Activated CD4-positive, alpha-beta memory T cell treated with anti-CD3 and anti-CD28 coated beads for 36 hours (primary cell): ENCODE measurements at regions not wholly inside any gene's neighbourhood (a gene's known extent, or its start where the extent isn't known, plus 50 kb on each side); places are given as distances from the start of the nearest gene placed in this dataset.

Experiments
- CTCF ChIA-PET: fragments of 350-600 bp; sonication (Branson Sonifier 250); formaldehyde crosslinking; loops from one replicate; lab custom pipeline; 2021; ENCODE audit warnings: antibody characterized with exemption, inconsistent platforms; lab: Charles Lee
- POLR2A ChIA-PET: fragments of 350-600 bp; sonication (Branson Sonifier 250); formaldehyde crosslinking; loops from one replicate; lab custom pipeline; 2021; ENCODE audit warnings: antibody characterized with exemption; lab: Charles Lee
- DNase-seq: peaks from one replicate; pipeline ENCODE4 v3.0.0-alpha.2; 2020
- H3K27ac Mint-ChIP-seq: one replicate; pipeline ENCODE4 v1.8.0; 2021; ENCODE audit warnings: mixed read lengths
- H3K27me3 Mint-ChIP-seq: one replicate; pipeline ENCODE4 v1.8.0; 2021; ENCODE audit warnings: mixed read lengths
- H3K36me3 Mint-ChIP-seq: one replicate; pipeline ENCODE4 v1.8.0; 2021; ENCODE audit warnings: mixed read lengths
- H3K4me1 Mint-ChIP-seq: one replicate; pipeline ENCODE4 v1.8.0; 2021; ENCODE audit warnings: low read depth, mixed read lengths
- H3K4me3 Mint-ChIP-seq: one replicate; pipeline ENCODE4 v1.8.0; 2021; ENCODE audit warnings: mild to moderate bottlenecking, mixed read lengths
- H3K9me3 Mint-ChIP-seq: one replicate; pipeline ENCODE4 v1.8.0; 2021; ENCODE audit warnings: mixed read lengths
- intact Hi-C: fragments of 100-400 bp; cut with micrococcal nuclease; formaldehyde crosslinking; loops from one replicate; pipeline ENCODE4 v1.15.1; 2023

DNA sequence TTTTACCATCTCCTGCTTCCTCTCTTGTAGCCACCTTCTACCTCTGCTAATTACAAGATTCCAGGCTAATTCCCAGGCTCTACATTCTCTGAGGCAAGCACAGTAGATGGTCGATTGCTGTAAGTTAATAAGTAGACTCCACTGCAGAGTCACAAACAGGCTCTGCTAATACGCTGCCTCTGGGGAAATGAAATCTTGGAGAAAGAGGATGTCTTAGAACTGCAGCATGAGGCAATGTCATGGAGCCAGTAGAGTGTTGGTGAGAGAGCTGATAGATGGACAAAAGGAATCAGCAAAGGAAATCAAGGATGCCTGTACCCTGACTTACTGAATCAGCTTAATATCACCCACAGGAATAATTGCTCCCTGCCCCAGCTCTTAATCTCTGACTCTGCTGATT is 1260.3 kb downstream of the XPNPEP1 start:
- no peak for DNase-seq
- ChIA-PET POLR2A (no interaction called here), CTCF (no interaction called here)
- Mint-ChIP-seq H3K36me3 (no peaks in the 10 kb centered on the region), H3K27me3 (no peaks in the 10 kb centered on the region), H3K9me3 (peaks cover 12% of the 10 kb centered on the region), H3K4me1 (no peaks in the 10 kb centered on the region), H3K27ac (no peak overlapping the region), H3K4me3 (no peak overlapping the region)
- intact Hi-C loops = no loop called here

DNA sequence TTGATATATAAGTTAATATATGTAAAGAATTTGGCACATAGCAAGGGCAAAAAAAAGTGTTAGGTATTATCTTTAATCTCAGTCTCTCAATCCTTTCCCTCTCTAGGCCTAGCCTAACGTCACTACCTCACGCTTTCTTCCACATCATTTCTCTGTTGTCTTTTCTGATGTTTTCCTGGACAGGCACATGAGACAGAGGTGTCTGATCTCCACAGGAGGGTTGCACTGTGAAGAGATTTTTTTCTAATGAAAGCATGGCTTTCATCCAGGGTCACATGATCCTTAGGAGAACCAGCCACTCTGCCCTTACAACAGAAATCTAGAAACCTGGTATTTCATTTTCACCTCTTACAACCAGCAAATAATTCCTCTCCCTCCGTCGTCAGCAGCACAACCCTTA is 1268.3 kb downstream of the XPNPEP1 start:
- Mint-ChIP-seq H3K27ac (no peak overlapping the region), H3K36me3 (no peaks in the 10 kb centered on the region), H3K4me1 (no peaks in the 10 kb centered on the region), H3K27me3 (no peaks in the 10 kb centered on the region), H3K9me3 (peaks cover 17% of the 10 kb centered on the region), H3K4me3 (no peak overlapping the region)
- DNase-seq = no peak
- intact Hi-C loops = no loop called here
- POLR2A ChIA-PET = no interaction called here
- CTCF ChIA-PET = no interaction called here

DNA sequence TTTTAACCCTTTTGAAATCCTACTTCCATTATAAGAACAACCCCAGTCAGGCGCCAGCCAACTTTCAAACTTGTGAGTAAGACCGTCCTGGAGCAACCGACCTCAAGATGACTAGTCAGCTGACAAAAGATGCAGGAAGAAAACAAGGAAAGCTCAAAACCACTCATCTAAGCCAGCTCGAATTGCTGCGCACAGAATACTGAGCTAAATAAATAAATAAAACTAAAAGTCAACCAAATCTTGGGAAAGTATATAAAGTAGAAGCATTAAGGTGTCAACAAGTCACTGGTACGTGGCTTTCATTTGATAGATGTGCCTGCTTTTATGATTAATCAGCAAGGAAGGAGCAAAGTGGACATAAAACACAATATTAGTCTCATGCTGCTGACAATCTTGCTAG is 1269.8 kb downstream of the XPNPEP1 start:
- no peak overlapping the region for H3K4me3 Mint-ChIP-seq
- H3K4me1 Mint-ChIP-seq = no peaks in the 10 kb centered on the region
- H3K9me3 Mint-ChIP-seq = peaks cover 14% of the 10 kb centered on the region
- POLR2A ChIA-PET = no interaction called here
- intact Hi-C loops = no loop called here
- H3K36me3 Mint-ChIP-seq = no peaks in the 10 kb centered on the region
- H3K27me3 Mint-ChIP-seq = no peaks in the 10 kb centered on the region
- CTCF ChIA-PET = no interaction called here
- no peak for DNase-seq
- H3K27ac Mint-ChIP-seq = no peak overlapping the region

DNA sequence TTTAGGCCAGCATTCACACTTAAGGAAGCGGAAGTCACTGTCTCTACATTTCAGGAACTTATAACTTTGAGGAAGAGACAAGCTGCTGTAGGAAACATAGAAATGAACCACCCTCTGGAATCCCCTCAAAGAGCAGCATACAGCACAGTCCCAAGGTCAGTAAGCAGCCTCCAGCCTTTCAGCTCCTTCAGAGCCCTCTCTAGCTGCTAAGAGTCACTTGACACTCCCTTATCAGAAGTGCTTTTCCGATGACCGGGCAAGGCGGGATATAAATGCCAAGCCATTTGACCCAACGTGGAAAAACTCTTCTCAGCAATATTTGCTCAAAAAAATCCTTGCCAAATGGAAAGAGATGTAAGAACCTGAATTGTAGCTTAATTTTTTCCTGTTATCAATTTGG is 1284.3 kb downstream of the XPNPEP1 start:
- DNase-seq = no peak
- no peaks in the 10 kb centered on the region for H3K27me3 Mint-ChIP-seq
- CTCF ChIA-PET = no interaction called here
- intact Hi-C loops = no loop called here
- H3K27ac Mint-ChIP-seq = no peak overlapping the region
- no peaks in the 10 kb centered on the region for H3K36me3 Mint-ChIP-seq
- H3K4me1 Mint-ChIP-seq = no peaks in the 10 kb centered on the region
- POLR2A ChIA-PET = no interaction called here
- no peak overlapping the region for H3K4me3 Mint-ChIP-seq
- H3K9me3 Mint-ChIP-seq = peaks cover 35% of the 10 kb centered on the region

DNA sequence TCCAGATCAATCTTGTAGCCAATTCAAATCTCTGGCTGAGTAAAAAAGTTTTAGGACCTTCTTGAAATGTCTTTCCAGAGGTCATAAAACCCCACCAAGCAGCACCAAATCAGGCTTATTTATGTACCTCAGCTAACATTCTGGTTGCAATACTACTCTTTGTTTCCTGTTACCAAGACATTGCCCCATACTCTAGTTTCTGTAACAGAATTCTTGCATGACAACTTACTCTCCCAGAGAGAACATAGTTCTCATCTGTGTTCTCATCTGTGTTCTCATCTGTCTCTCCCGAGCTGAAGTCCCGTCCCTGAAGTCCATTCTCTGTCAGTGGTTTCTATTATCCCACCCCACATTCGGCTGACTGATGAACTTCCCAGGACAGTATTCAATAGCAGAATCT is 1285.1 kb downstream of the XPNPEP1 start:
- CTCF ChIA-PET = no interaction called here
- no peaks in the 10 kb centered on the region for H3K4me1 Mint-ChIP-seq
- intact Hi-C loops = no loop called here
- no peaks in the 10 kb centered on the region for H3K27me3 Mint-ChIP-seq
- H3K4me3 Mint-ChIP-seq = no peak overlapping the region
- no peak for DNase-seq
- peaks cover 30% of the 10 kb centered on the region for H3K9me3 Mint-ChIP-seq
- POLR2A ChIA-PET = no interaction called here
- no peaks in the 10 kb centered on the region for H3K36me3 Mint-ChIP-seq
- no peak overlapping the region for H3K27ac Mint-ChIP-seq

DNA sequence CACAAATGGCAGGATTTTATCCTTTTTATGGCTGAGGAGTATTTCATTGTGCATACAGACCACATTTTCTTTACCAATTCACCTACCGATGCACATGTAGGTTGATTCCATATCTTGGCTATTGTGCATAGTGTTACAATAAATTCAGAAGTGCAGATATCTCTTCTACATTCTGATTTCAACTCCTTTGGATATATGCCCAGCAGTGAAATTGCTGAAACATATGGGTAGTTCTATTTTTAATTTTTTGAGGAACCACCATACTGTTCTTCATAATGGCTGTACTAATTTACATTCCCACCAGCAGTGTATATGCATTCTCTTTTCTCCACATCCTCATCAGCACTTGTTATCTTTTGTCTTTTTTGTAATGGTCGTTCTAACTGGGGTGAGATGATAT is 1290.3 kb downstream of the XPNPEP1 start:
- H3K27me3 Mint-ChIP-seq = no peaks in the 10 kb centered on the region
- H3K4me1 Mint-ChIP-seq = no peaks in the 10 kb centered on the region
- peaks cover 23% of the 10 kb centered on the region for H3K9me3 Mint-ChIP-seq
- DNase-seq = no peak
- no peaks in the 10 kb centered on the region for H3K36me3 Mint-ChIP-seq
- H3K4me3 Mint-ChIP-seq = no peak overlapping the region
- ChIA-PET CTCF (no interaction called here), POLR2A (no interaction called here)
- H3K27ac Mint-ChIP-seq = no peak overlapping the region
- intact Hi-C loops = no loop called here

DNA sequence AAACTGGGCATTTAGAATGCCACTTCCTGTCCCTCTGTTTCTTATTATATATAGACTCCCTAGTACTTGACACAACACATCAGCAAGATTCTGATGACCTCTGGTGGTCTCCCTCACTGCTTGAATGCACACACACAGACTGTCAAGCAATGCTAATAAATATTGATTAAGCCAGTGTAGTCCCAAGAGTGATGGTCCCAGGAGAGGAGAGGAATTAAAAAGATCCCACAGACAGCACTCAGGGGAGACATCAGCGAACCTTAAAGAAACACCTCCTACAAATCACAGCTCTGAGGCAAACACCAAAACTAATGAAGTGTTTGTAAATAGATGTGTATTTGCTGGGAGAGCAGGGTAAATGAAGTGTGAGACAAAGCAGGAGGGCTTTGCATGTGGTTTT is 1291.2 kb downstream of the XPNPEP1 start:
- no peak overlapping the region for H3K4me3 Mint-ChIP-seq
- ChIA-PET POLR2A (no interaction called here), CTCF (no interaction called here)
- intact Hi-C loops = no loop called here
- H3K4me1 Mint-ChIP-seq = no peaks in the 10 kb centered on the region
- DNase-seq = no peak
- H3K27ac Mint-ChIP-seq = no peak overlapping the region
- H3K27me3 Mint-ChIP-seq = no peaks in the 10 kb centered on the region
- no peaks in the 10 kb centered on the region for H3K36me3 Mint-ChIP-seq
- H3K9me3 Mint-ChIP-seq = peaks cover 20% of the 10 kb centered on the region

DNA sequence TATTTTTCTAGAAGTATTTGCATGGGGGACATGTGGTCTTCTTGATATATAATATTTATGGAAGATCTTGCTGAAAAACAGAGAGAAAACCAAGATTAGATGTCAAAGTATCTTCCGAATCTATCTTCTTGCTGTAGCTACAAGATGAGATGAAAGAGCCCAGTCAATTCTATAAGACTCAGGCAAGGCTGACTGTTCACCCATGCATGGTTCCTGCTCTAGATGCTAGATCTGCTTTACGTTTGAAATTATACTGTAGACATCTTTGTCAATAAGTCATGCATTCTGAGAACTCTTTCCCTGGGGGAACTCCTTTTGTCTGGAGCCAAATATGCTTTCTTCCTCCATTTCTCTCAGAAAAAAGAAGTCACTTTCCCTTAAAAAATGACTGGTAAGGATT is 1292.0 kb downstream of the XPNPEP1 start:
- no peak for DNase-seq
- Mint-ChIP-seq H3K36me3 (no peaks in the 10 kb centered on the region), H3K27me3 (no peaks in the 10 kb centered on the region), H3K4me1 (no peaks in the 10 kb centered on the region), H3K4me3 (no peak overlapping the region), H3K27ac (no peak overlapping the region), H3K9me3 (peaks cover 16% of the 10 kb centered on the region)
- intact Hi-C loops = no loop called here
- CTCF ChIA-PET = no interaction called here
- POLR2A ChIA-PET = no interaction called here

DNA sequence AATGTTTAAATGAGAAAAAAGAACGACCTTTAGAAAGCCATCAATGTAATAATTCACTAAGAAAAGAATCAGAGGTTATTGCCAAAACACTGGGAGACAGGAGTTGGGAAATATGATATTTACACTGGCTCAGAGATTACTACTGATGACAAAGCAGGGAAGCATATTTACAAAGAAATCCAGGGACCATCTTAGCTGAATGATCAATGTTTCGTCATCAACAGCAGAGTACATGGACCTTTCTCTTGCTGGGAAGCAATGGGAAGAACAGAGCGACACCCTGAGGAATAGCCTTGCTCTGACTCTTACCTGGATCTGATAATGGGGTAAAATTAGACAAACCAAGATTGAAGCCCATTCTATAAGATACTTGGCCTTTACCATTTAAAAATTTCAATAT is 1293.5 kb downstream of the XPNPEP1 start:
- DNase-seq = no peak
- Mint-ChIP-seq H3K36me3 (no peaks in the 10 kb centered on the region), H3K9me3 (peaks cover 11% of the 10 kb centered on the region), H3K27ac (no peak overlapping the region), H3K27me3 (no peaks in the 10 kb centered on the region), H3K4me3 (no peak overlapping the region), H3K4me1 (no peaks in the 10 kb centered on the region)
- ChIA-PET CTCF (no interaction called here), POLR2A (no interaction called here)
- intact Hi-C loops = no loop called here

DNA sequence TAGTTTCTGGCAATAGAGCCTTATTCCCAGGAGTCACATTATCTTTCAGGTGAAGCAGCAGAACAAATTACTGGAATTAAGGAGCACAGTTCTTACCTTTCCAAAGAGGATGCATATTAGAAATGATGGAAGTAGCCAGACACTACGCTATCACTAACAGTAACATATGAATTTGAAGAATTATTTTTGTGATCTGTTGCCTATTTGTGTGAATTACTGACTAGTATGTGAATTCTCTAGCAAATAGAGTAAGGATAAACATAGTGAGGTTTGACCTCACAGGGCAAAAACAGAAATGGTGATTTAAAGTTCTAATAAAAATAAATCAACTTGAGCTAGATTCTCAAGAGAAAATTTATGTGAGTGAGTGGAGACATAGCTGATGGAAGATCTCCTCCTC is 1299.3 kb downstream of the XPNPEP1 start:
- H3K4me3 Mint-ChIP-seq = no peak overlapping the region
- no peaks in the 10 kb centered on the region for H3K4me1 Mint-ChIP-seq
- CTCF ChIA-PET = no interaction called here
- H3K9me3 Mint-ChIP-seq = peaks cover 14% of the 10 kb centered on the region
- intact Hi-C loops = no loop called here
- no peak for DNase-seq
- no peak overlapping the region for H3K27ac Mint-ChIP-seq
- H3K27me3 Mint-ChIP-seq = no peaks in the 10 kb centered on the region
- H3K36me3 Mint-ChIP-seq = no peaks in the 10 kb centered on the region
- POLR2A ChIA-PET = no interaction called here

DNA sequence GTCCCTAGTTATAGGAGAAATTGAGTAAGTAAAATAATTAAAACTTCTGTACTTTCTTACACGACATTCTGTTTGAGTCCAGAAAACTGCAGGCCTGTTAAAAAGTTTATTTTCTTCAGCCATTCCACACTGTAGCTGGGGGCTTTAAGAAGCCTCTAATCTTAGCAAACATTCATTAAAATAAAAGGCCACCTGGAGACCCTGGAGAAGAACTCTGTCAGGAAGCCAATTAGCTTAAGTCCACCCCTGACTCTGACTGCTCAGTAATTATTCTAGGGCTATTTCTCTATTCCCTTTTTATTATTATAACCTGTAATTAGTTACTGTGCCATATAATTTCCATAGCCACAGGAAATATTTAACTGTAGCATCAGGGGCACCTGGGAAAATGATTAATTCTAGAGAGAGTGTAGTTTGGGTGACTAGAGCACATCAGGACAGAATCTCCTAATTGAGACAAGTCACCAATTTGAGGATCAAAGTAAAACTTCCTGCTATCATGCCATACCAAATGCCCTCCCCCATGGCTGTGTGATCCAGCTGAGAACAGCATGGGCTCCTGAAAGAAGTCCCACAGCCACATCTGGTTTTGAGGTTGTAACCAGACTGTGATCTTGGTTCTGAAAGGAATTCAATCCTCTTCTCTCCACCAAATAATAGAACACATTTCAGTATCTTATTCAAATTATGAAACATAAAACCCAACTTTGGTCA is 1302.3 kb downstream of the XPNPEP1 start:
- Mint-ChIP-seq H3K4me3 (no peak overlapping the region), H3K4me1 (no peaks in the 10 kb centered on the region), H3K27me3 (no peaks in the 10 kb centered on the region), H3K9me3 (peaks cover 21% of the 10 kb centered on the region), H3K36me3 (no peaks in the 10 kb centered on the region), H3K27ac (no peak overlapping the region)
- ChIA-PET POLR2A (no interaction called here), CTCF (no interaction called here)
- no peak for DNase-seq
- intact Hi-C loops = no loop called here

DNA sequence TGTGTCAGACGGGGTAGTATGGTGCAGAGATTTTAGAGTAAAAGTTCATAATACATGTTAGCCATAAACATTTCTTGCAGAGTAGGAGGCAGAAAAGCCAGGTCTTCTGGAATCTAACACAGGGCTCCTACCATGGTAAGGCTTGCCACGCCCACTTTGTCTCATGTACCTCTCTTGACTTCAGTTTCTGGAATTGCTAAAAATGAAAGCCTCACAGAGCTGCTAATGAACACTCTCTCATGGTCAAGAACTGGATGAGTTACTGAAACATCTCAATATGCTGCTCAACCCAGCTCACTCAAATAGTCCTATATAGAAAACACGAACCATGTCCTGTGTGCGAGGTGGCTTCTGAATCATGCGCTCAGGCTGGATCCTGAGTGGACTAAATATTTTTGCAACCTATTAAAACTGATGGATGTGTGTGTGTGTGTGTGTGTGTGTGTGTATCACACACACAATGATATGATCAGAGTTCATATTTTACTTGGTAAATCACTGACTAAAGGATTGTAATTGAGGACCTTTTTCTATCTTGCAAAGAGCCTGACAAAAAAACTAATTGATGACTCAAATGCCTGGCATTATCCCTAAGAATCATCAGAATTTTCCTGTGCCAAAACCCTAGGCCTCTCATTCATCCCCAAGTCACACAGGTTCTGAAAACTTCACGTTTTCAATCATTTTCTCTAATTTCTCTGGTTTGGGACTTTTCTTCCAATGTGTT is 1306.6 kb downstream of the XPNPEP1 start:
- ChIA-PET CTCF (no interaction called here), POLR2A (no interaction called here)
- Mint-ChIP-seq H3K27me3 (no peaks in the 10 kb centered on the region), H3K4me3 (no peak overlapping the region), H3K9me3 (peaks cover 17% of the 10 kb centered on the region), H3K27ac (no peak overlapping the region), H3K36me3 (no peaks in the 10 kb centered on the region), H3K4me1 (no peaks in the 10 kb centered on the region)
- no peak for DNase-seq
- intact Hi-C loops = no loop called here
